ENCODE measurements at regions not wholly inside any gene's neighbourhood (a gene's known extent, or its start where the extent isn't known, plus 50 kb on each side); places are given as distances from the start of the nearest gene placed in this dataset.
"Not testable (repeated sequence)": the region's sequence is repeated elsewhere in the genome, so short reads cannot be mapped to it uniquely, and the experiment has no call there.

DNA sequence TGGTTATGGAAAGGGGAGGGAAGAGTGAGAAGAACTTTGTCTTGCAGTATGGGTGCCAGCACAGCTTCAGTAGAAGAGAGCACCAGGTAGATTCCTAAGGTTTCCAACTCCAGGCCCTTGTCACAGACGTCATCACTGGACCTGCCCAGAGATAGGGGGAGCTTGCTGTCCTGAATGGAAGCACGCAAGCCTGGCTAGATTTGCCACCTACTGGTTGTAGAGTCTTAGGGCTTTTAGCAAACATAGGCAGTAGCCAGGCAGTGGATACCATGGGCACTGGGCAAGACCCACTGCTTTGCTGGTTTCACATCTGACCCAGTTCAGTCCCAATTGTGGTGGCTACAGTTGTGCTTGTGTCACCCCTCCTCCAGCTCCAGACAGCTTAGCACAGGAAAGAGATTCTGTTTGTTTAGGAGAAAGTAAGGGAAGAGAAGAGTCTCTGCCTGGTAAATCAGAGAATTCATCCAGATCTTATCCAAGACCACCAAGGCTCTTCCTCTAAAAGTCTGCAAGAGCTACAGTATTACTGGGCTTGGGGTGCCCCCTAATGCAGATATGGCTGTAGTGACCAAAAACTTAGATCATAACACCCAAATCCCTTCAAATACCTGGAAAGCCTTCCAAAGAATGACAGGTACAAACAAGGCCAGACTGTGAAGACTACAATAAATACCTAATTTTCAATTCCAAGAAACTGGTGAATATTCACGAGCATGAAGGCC, 158.9 kb downstream of the HINT1 start:
- no peak for DNase-seq (ENCODE audit: low spot score)

DNA sequence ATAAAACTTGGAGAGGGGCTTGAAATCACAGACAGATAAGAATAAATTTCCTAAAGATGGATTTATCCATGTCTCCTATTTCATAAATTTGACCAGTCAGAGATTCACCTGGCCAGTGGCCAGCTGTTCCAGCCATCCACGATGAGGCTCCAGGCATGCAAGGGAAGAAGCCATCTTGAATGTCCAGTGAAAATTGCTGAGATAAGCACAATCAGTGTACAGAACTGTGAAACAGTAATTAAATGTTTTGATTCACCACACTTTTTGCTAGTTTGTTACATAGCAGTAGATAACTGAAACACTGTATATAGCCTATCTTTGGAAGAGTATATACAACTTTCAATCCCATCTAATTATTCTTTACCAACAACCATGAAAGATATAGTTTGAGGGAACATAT, 163.5 kb downstream of the HINT1 start:
- DNase-seq (ENCODE audit: low spot score), result no peak

DNA sequence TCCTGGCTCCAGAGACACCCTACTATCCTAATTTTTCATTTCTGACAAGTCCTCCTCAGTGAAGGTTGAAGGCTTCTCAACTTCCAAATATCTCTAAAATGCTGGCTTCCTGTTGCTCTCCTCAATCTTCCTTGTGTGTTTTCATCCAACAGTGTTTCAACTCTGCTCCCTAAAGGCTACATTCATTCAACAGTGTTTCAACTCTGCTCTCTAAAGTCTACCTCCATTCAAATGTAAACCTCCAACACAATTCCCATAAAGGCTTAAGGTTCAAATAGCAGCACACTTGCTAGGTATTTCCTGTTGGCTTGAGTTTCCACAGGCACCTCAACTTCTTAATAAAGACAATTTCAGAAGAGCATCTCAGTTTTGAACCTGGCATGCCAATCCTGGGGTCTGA, 164.8 kb downstream of the HINT1 start:
- no peak for DNase-seq (ENCODE audit: low spot score)

DNA sequence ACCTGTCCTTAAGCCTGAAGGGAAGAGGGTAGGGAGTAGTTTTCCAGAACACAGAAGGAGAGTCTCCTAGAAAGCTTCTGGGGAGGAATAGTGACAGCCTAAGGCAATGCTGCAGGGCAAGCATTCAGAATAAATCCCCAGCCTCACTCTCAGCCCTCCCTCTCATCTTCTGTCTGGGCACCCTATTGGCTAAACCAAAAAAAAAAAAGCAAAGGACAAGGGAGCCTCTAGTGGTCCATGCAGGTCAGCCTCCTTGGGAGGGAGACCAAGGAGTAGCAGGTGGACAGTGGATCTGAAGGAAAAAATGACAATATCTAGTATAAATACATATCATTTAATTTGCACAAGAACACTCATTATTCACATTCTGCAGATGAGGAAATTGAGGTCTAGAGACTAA, 168.3 kb downstream of the HINT1 start:
- not testable (repeated sequence) for DNase-seq (ENCODE audit: low spot score)

DNA sequence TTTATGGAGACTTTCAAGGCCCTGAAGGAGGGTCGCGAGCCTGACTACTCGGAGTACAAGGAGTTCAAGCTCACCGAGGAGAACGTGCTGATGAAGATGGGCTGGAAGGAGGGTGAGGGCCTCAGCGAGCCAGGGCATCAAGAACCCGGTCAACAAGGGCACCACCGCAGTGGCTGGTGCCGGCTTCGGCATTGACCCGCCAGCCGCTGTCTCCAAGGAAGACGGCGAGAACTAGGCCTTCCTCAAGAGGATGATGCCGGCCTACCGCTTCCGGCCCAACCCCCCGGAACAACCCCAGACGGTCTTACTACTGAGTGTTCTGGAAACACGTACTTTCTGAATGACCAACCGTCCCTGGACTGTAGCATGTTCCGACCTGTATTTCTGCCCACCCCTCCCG, 169.2 kb downstream of the HINT1 start:
- no peak for DNase-seq (ENCODE audit: low spot score)

DNA sequence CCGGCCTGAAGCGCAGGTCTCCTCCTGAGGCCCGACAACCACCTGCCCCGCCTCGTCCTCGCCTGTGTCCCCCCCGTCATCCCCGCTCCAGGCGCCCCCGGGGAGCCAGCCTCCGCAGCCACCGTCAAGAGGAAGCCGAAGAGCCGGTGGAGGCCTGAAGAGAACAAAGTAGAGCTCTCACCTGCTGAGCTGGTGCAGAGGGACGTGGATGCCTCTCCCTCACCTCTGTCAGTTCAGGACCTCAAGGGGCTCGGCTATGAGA, 169.9 kb downstream of the HINT1 start:
- DNase-seq (ENCODE audit: low spot score), result no peak

DNA sequence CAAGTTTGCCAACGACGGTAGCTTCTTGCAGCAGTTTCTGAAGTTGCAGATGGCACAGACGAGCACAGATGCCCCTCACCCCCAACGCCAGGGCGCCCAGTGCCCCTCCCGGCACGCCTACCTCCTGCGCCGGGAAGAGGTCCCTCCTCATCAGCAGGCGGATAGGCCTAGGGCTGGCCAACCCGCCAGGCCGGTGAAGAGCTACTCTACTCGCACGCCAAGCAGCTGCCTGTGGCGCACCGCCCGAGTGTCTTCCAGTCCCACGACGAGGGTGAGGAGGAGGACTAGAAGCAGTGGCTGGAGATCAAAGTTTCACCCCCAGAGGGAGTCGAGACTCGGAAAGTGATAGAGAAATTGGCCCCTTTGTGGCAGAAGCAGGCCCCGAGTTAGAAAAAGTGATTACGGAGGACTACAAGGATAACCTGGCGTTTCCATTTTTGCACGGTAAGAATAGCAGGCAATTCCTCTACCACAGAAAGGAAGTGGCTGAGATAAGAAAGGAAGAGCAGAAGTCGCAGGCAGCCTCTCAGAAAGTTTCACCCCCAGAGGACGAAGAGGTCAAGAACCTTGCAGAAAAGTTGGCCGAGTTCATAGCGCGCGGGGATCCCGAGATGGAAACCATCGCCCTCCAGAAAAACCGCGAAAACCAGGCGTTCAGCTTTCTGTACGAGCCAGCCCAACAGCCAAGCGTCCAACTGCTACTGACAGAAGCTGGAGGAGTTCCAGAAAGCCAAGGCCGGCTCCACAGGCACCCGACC, 170.4 kb downstream of the HINT1 start:
- DNase-seq (ENCODE audit: low spot score), result no peak

DNA sequence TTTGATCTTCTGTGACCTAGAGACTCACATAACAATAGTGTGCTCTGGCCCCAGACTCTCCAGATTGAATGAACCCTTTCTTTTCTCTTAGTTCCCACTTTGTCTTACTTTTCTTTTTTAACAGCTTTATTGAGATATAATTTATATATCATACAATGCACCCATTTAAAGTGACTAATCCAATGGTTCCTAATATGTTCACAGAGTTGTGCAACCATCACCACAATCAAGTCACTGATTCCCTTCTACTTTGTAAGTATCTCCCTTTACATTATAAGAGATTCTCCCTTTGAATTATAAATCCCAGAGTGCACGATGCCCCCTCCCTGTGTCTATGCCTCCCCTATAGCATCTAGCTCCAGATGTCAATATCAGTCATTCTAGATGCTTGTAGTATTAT, 172.4 kb downstream of the HINT1 start:
- DNase-seq (ENCODE audit: low spot score), result no peak

DNA sequence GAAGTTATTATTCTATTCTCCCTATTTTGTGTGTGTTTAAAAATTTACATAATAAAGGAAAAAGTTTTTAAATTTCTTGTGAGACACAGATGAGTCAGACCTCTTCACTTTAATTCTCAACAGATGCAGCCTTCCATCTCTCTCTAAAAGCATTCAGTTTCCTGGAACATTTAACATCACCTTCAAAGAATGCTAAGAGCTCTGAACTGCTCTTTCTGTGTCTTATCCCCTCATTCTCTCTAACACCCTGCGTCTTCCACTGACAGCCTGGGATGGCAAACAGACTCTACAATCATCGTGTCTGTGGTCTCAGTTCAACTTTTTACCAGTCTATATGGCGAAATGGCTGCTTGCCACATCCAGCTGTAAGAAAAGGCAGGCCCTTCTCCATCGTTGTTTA, 173.0 kb downstream of the HINT1 start:
- DNase-seq (ENCODE audit: low spot score), result peak; percentile 82

DNA sequence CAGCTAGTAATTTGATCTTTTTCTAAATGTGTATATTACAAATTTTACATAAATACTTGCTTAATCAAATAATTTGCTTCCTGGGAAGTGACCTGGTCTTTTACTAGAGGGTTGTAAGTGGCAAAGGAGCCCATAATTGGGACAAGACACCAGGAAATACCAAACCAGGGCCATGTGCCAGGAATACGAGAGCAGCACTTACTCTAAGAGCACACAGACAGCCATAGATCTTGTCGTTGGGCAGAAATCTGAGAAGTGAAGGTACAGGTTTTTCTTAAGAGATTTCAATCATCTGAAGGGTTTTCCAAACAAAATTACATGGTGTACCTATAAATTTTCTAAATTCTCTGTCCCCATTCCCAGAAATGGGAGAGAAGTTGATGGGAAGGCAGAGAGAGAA, 179.3 kb downstream of the HINT1 start:
- DNase-seq (ENCODE audit: low spot score), result no peak

DNA sequence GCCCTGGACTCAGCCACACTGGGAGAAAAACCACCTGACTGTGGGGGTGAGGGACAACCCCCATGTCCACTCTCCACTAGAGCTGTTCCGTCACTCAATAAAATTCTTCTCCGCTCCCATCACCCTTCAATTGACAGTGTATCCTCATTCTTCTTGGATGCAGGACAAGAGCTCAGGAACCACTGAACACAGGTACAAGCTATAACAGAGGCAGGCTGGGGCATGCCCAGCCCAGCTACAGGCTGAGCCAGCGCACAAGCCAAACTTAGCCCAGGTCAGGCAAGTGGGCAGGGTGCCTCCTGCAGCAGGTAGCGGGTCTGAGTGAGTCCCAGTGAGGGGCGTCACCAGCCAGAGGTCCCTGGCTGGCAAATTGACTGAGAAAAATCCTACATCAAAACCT, 183.4 kb downstream of the HINT1 start:
- no peak for DNase-seq (ENCODE audit: low spot score)

DNA sequence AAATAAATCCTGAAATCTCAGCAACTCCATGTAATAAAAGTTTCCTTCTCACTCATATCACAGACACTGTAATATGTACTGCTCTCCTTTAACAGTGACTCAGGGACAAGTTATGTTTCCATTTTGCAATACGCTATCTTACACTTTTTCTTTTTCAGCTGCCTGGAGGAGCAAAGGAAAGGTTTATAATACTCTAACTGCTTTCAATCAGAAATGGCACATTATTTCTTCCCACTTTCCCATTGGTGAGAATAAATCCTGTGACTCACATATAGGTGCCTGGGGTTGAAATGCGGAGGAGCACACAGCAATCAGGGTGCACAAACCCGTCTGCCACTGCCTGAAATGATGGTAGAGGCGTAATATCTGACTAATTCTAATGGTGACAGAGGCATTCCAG, 186.6 kb downstream of the HINT1 start:
- peak; percentile 55 for DNase-seq (ENCODE audit: low spot score)

DNA sequence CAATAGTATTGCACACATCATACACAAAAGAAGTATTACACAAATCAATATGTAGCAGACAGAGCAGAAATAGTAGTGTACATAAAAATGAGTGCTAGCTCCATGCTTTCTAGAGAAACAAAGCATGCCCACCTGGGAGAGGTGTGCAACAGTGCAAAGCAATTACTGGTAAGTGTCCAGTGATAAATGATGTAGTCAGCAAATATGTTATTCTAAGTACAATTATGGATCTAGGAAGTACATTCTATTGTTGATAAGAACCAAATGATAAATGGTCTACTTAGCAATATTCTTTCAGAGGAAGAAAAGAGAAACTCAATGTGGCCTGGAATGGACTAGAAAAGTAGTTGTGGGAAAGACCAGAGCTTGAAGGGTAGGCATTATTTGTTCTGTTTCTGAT, 188.6 kb downstream of the HINT1 start:
- no peak for DNase-seq (ENCODE audit: low spot score)

DNA sequence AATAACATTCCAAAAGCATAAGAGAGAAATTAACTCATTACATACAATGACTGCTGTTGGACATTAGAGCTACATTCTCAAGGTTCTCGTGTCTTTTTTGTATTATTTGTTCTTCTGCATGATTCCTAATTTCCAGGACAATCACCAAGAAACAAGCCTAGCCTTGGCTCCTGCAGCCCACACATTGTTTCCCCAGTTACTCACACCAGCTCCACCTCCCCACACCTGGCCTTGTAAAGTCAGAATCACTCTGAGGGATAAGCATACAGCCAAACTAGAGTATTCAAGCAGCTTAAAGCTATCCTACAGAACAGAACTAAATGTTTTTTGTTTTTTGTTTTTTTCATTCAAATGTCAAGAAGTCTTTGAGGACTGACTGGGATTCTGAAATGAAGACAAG, 189.2 kb downstream of the HINT1 start:
- no peak for DNase-seq (ENCODE audit: low spot score)

DNA sequence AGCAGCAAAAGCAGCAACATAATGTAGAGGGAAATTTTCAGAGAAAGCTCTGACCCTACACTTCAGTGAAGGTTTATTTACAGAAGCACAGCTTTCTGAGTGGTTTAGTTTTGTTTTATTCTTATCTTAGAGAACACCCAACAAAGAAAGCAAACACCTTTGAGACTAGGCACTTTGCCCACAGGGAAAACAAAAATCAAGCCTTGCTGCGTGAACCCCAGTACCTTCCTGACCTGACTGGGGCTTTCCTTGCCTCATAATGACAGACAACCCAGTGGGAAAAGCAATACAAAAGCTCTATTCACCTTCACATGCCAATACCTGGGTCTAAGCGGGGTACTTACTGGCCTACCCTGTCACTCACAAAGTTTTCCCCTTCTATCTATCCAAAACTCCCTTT, 189.8 kb downstream of the HINT1 start:
- no peak for DNase-seq (ENCODE audit: low spot score)

DNA sequence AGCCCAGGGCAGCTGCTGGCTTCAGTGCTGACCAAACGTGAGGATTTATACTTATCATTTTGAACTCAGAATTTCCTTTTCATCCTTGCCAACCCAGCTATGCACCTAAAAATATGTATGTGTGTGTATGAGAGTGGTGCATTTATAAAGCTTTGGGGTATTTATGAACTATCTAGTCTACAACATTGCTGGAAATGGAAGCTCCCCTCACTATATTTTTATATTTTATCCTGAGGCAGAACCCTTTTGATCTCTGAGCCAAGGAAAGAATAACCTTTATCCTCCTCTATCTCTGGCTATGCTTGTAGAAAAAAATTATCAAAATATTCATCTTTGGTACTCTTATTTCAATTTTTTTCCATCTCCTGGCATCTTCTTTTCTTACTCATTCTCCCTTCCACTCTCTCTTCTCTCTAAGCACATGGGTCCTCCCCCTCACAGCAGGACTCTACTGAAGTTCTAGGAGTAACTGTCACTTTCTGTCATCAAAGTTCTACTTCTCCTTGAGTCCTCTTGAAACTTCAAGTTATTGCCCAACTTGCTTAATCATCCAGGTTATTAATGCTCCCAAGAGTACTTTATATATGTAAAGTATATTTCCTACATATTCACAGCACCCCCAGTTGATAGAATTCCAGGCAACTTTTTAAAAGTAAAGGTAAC, 190.9 kb downstream of the HINT1 start:
- DNase-seq (ENCODE audit: low spot score), result no peak

DNA sequence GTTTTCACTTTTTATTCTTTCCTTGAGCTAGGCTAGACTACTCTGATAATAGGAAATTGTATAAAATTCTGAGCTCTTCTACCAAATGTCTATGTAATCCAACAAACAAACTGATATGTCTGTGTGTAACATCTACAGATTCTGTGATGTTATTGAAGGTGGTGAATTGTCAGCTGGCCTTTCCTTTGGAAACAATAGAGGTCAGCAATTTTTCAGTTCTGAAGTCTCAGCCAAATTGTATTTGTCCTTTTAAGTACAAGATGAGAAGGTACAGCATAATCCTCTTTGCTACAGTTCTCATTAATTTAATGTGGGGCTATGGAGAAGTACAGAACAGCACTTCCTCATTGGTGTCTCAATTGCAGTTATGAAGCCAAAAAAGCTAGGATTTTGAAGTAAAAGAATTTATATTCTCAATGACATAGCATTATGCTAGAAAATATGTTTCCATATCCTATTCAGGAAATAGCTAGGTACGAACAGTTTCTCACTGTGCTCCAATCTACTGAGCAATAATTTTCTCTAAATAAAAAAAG, 198.0 kb downstream of the HINT1 start:
- DNase-seq (ENCODE audit: low spot score), result no peak

DNA sequence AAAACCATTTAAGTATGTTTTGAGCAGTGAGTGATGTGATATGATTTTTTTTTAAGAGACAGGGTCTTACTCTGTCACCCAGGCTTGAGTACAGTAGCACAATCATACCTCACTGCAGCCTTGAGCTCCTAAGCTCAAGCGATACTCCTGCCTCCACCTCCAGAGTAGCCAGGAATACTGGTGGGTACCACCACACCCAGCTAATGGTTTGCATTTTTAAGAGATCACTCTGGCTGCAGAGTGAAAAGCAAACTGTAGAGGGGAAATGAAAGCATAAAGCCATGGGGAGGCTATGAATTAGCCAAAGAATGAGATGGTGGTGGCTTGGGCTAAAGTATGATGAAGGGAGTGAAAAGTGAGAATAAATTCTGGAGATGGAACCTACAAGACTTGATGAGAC, 199.1 kb downstream of the HINT1 start:
- no peak for DNase-seq (ENCODE audit: low spot score)

DNA sequence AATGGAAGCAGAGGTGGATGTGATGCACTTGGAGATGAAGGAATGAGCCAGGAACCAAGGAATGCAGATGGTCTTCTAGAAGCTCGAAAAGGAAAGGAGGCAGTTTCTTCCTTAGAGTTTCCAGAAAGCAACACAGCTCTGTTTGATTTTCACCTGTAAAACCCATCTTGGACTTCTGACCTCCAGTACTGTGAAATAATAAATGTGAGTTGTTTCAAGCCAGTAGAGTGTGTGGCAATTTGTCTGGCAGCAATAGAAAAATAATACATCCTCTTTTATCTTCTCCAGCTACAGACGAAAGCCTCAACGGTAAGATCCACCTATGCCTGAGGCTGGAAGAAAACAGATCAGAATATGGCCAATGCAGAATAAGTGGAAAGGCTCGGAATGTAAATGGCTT, 199.7 kb downstream of the HINT1 start:
- DNase-seq (ENCODE audit: low spot score), result no peak

DNA sequence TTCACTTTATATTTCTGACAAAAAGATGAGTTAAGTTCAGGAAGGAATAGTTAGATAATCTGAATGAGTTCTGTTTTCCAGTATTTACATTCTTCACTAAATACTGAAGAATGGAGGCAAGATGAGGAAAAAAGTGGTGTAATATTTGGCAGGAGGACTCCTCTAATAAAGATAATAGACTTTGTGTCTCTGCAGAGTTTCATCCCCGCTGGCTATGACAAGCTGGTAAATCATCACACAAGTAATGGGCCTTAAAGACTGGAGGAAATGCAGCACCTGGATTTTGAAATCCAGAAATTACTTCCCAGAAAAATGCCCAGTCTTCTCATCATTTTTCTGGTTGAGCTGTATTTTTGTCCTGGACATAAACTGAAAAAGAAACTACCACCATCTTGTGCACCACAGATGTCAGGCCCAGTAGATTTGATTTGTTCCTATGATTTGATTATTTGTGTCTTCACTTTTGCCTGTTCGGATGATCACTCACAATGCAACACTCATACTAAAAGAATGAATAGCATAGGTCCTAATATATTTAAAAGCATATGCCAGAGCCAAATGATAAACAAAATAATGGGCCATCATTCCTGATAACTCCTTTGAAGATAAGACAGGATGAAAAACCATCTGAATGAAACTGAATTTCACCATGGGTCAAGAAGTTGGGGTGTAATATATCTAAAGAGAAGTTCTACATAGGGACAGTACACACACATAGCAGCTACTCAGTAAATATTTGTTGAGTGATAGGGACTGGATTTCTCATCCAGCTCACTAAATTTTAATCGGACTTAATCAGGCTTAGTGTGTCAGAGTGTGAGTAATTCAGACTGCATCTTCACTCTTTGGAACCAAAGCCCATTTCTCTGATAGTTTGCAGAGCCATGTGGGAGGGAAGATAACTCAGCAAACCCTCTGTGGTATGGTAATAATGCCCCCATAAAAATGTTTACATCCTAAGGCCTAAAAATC, 200.5 kb downstream of the HINT1 start:
- peak; percentile 30 for DNase-seq (ENCODE audit: low spot score)

DNA sequence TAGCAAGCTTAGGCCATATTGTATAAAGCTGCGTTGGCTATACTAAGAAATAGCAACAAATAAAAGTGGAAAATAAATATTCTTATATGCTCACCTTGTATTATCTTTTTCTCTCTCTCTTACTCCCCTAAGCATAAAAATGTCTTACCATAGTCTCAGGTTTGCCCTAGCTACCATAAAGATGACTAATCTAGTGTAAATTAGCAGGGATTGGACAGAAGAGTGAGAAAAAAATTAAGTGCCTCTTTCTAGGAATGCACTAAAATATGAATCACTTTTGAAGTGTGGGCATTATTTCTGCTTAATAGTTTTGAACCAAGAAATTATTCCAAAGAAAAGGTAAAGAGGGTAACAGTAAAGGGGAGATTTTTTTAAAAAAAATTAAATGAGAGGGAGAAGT, 201.3 kb downstream of the HINT1 start:
- DNase-seq (ENCODE audit: low spot score), result peak; percentile 29

DNA sequence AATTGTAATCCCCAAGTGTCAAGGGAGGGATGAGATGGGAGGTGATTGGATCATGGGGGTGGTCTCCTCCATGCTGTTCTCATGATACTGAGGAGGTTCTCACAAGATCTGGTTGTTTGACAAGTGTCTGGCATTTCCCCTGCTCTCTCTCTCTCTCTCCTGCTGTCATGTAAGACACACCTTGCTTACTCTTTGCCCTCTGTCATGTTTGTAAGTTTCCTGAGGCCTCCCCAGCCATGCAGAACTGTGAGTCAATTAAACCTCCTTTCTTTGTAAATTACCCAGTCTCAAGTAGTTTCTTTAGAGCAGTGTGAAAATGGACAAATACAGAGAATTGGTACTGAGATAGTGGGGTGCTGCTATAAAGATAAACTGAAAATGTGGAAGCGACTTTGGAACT, 207.9 kb downstream of the HINT1 start:
- no peak for DNase-seq (ENCODE audit: low spot score)
